HCT116 (cell line): ENCODE measurements at regions not wholly inside any gene's neighbourhood (a gene's known extent, or its start where the extent isn't known, plus 50 kb on each side); places are given as distances from the start of the nearest gene placed in this dataset.

ENCODE experiments used
- CBX3 ChIP-seq: IDR thresholded peaks from 2 replicates; pipeline ENCODE4 v1.6.1; 2012; ENCODE audit warnings: low read depth
- EGR1 ChIP-seq: IDR thresholded peaks from 2 replicates; pipeline ENCODE4 v1.6.1; 2012; ENCODE audit warnings: low read depth
- EZH2 ChIP-seq: fragments of 200-600 bp; sonication (generic); IDR thresholded peaks from 2 replicates; pipeline ENCODE4 v1.6.1; 2017; ENCODE audit warnings: antibody characterized with exemption, mixed run types
- EZH2phosphoT487 ChIP-seq: fragments of 200-600 bp; IDR thresholded peaks from 2 replicates; pipeline ENCODE4 v1.6.1; 2018; ENCODE audit warnings: antibody characterized with exemption, borderline replicate concordance
- FOSL1 ChIP-seq: IDR thresholded peaks from 2 replicates; pipeline ENCODE4 v1.6.1; 2012; ENCODE audit warnings: low read depth
- POLR2A ChIP-seq: IDR thresholded peaks from 2 replicates; pipeline ENCODE4 v1.7.0; 2011; ENCODE audit warnings: borderline replicate concordance; ENCODE audit not compliant: insufficient read depth, insufficient read length; ENCODE audit errors: extremely low read depth
- POLR2AphosphoS5 ChIP-seq: IDR thresholded peaks from 2 replicates; pipeline ENCODE4 v1.6.1; 2011; ENCODE audit warnings: mild to moderate bottlenecking, low read depth, low read length, moderate library complexity
- ZNF274 ChIP-seq: fragments of 200-500 bp; sonication (Bioruptor generic); IDR thresholded peaks from 2 replicates; pipeline ENCODE4 v1.6.1; 2014; ENCODE audit warnings: mild to moderate bottlenecking, low read depth, low read length, inconsistent platforms
- TF ChIP-seq, protein P1 (sequence below), 3 experiments: fragments of 200-600 bp in 1 of 3; sonication (generic) in 1 of 3; IDR thresholded peaks in 2 of 3; conservative IDR thresholded peaks in 1 of 3; 2 replicates each; pipeline ENCODE4 v1.5.1; 2012 to 2017; ENCODE audit warnings: low read depth in 2 of 3, low read length in 2 of 3, antibody characterized with exemption in 1 of 3, borderline replicate concordance in 1 of 3, control low read depth in 1 of 3, mild to moderate bottlenecking in 1 of 3, mixed read lengths in 1 of 3, mixed run types in 1 of 3, moderate library complexity in 1 of 3; ENCODE audit not compliant: insufficient read depth in 1 of 3
- TF ChIP-seq, protein P2 (sequence below): IDR thresholded peaks from 2 replicates; pipeline ENCODE4 v1.6.1; 2012; ENCODE audit warnings: low read depth
- TF ChIP-seq, protein P3 (sequence below): IDR thresholded peaks from 2 replicates; pipeline ENCODE4 v1.6.1; 2011; ENCODE audit warnings: mild to moderate bottlenecking, low read length, moderate library complexity; ENCODE audit not compliant: insufficient replicate concordance; ENCODE audit errors: extremely low read depth

DNA sequence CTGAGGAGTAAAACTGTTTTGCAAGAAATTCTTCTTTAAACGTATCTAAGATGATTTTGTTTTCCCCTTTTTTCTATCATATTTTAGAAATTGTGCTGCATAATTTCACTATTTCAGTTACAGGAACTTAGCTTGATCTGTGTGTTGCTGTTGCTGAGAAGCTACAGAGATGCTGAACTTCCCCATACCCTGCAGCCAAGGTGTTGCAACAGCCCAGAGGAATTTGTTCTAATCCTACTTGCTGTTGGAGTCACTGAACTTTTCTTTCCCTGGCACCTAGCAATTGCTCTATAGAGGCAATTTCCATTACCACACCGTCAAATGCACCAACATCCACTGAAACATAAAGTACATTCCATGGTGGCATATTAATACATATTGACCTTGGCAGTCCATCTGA is 617.8 kb upstream of the AMELY start:
- TF ChIP-seq, protein P1, sequence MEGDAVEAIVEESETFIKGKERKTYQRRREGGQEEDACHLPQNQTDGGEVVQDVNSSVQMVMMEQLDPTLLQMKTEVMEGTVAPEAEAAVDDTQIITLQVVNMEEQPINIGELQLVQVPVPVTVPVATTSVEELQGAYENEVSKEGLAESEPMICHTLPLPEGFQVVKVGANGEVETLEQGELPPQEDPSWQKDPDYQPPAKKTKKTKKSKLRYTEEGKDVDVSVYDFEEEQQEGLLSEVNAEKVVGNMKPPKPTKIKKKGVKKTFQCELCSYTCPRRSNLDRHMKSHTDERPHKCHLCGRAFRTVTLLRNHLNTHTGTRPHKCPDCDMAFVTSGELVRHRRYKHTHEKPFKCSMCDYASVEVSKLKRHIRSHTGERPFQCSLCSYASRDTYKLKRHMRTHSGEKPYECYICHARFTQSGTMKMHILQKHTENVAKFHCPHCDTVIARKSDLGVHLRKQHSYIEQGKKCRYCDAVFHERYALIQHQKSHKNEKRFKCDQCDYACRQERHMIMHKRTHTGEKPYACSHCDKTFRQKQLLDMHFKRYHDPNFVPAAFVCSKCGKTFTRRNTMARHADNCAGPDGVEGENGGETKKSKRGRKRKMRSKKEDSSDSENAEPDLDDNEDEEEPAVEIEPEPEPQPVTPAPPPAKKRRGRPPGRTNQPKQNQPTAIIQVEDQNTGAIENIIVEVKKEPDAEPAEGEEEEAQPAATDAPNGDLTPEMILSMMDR (IDR thresholded peaks at IDR 0.05 in 2 of 3, conservative IDR thresholded peaks at IDR 0.05 in 1 of 3; ENCODE audit: borderline replicate concordance in 1 of 3, insufficient read depth in 1 of 3, low read depth in 2 of 3, low read length in 2 of 3): no peak
- TF ChIP-seq POLR2A (no peak), EZH2 (no peak), CBX3 (no peak), EGR1 (no peak), ZNF274 (no peak), POLR2AphosphoS5 (no peak), FOSL1 (no peak), EZH2phosphoT487 (no peak)
- TF ChIP-seq, protein P2, sequence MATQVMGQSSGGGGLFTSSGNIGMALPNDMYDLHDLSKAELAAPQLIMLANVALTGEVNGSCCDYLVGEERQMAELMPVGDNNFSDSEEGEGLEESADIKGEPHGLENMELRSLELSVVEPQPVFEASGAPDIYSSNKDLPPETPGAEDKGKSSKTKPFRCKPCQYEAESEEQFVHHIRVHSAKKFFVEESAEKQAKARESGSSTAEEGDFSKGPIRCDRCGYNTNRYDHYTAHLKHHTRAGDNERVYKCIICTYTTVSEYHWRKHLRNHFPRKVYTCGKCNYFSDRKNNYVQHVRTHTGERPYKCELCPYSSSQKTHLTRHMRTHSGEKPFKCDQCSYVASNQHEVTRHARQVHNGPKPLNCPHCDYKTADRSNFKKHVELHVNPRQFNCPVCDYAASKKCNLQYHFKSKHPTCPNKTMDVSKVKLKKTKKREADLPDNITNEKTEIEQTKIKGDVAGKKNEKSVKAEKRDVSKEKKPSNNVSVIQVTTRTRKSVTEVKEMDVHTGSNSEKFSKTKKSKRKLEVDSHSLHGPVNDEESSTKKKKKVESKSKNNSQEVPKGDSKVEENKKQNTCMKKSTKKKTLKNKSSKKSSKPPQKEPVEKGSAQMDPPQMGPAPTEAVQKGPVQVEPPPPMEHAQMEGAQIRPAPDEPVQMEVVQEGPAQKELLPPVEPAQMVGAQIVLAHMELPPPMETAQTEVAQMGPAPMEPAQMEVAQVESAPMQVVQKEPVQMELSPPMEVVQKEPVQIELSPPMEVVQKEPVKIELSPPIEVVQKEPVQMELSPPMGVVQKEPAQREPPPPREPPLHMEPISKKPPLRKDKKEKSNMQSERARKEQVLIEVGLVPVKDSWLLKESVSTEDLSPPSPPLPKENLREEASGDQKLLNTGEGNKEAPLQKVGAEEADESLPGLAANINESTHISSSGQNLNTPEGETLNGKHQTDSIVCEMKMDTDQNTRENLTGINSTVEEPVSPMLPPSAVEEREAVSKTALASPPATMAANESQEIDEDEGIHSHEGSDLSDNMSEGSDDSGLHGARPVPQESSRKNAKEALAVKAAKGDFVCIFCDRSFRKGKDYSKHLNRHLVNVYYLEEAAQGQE: no peak
- TF ChIP-seq, protein P3, sequence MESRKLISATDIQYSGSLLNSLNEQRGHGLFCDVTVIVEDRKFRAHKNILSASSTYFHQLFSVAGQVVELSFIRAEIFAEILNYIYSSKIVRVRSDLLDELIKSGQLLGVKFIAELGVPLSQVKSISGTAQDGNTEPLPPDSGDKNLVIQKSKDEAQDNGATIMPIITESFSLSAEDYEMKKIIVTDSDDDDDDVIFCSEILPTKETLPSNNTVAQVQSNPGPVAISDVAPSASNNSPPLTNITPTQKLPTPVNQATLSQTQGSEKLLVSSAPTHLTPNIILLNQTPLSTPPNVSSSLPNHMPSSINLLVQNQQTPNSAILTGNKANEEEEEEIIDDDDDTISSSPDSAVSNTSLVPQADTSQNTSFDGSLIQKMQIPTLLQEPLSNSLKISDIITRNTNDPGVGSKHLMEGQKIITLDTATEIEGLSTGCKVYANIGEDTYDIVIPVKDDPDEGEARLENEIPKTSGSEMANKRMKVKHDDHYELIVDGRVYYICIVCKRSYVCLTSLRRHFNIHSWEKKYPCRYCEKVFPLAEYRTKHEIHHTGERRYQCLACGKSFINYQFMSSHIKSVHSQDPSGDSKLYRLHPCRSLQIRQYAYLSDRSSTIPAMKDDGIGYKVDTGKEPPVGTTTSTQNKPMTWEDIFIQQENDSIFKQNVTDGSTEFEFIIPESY: no peak
